Stomach (tissue), 4 donors: ENCODE measurements at regions not wholly inside any gene's neighbourhood (a gene's known extent, or its start where the extent isn't known, plus 50 kb on each side); places are given as distances from the start of the nearest gene placed in this dataset.

Experiments used
- EP300 ChIP-seq: sonication (generic); formaldehyde crosslinking; IDR thresholded peaks from one replicate; pipeline ENCODE4 v1.6.1; 2017; ENCODE audit warnings: antibody characterized with exemption
- POLR2A ChIP-seq, 4 donors: fragments of 450-650 bp; IDR thresholded peaks; one replicate each; pipeline ENCODE4 v1.6.1; 2016; ENCODE audit warnings: antibody characterized with exemption in 4 of 4, control low read depth in 2 of 4, mild to moderate bottlenecking in 1 of 4, moderate library complexity in 1 of 4
- POLR2AphosphoS5 ChIP-seq, 3 donors: sonication (generic); formaldehyde crosslinking; IDR thresholded peaks; one replicate each; pipeline ENCODE4 v1.6.1; 2016; ENCODE audit warnings: antibody characterized with exemption in 3 of 3
- TF ChIP-seq, protein P1 (sequence below), 7 experiments: fragments of 450-650 bp in 4 of 7; fragments of 200-600 bp in 3 of 7; sonication (generic) in 3 of 7; IDR thresholded peaks; one replicate each; pipeline ENCODE4 v1.5.1; 2016 to 2019; ENCODE audit warnings: antibody characterized with exemption in 7 of 7, control low read depth in 2 of 7, mild to moderate bottlenecking in 1 of 7

DNA sequence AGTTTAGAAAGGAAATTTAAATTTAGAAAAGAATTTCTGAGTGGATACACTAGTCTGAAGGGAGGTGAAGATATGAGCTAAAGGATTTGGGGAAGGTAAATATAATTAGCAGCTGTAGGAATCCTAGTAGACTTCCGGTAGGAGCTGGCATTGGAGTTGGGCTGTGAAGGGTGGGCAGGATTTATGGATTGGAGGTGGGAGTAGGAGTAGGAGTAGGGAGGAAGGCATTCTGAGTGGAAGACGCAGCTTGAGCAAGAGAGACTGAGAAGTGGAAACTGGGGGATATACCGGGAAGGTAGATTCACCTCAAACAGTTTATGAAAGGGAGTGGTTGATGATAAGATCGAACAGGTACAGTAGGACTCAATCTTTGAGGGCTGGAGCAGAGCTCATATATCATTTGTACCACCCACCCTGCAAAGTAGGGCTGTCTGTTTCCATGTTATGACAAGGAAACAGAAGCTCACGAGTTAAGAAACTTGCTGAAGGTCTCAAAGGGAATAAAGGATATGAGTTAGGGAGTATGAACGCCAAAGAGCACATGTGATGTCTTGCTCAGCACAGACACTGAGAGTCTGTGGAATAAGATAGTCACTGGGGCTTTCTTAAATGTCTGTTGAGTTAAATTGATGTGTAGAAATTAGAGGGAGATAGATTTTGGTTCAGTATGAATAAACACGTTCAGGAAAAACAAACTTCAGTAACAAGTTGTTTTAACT lies 81.6 kb downstream of the RPS24 start:
- TF ChIP-seq, protein P1, sequence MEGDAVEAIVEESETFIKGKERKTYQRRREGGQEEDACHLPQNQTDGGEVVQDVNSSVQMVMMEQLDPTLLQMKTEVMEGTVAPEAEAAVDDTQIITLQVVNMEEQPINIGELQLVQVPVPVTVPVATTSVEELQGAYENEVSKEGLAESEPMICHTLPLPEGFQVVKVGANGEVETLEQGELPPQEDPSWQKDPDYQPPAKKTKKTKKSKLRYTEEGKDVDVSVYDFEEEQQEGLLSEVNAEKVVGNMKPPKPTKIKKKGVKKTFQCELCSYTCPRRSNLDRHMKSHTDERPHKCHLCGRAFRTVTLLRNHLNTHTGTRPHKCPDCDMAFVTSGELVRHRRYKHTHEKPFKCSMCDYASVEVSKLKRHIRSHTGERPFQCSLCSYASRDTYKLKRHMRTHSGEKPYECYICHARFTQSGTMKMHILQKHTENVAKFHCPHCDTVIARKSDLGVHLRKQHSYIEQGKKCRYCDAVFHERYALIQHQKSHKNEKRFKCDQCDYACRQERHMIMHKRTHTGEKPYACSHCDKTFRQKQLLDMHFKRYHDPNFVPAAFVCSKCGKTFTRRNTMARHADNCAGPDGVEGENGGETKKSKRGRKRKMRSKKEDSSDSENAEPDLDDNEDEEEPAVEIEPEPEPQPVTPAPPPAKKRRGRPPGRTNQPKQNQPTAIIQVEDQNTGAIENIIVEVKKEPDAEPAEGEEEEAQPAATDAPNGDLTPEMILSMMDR (IDR thresholded peaks at IDR 0.05): no peak
- TF ChIP-seq POLR2AphosphoS5 (IDR thresholded peaks at IDR 0.05) (no peak), EP300 (no peak), POLR2A (IDR thresholded peaks at IDR 0.05) (no peak)
